ENCODE measurements at regions not wholly inside any gene's neighbourhood (a gene's known extent, or its start where the extent isn't known, plus 50 kb on each side); places are given as distances from the start of the nearest gene placed in this dataset.

- ChIA-PET POLR2A (interaction anchor here (0.5 kb wide), 1 partner anchor 21 kb away, joined by 3 read pairs; no protein-coding TSS in a partner anchor), CTCF (no interaction called here)
- no peaks in the 10 kb centered on the region for H3K9me3 ChIP-seq
- H3K36me3 ChIP-seq (ENCODE audit: control insufficient read depth, insufficient read depth, low read length): no peaks in the 10 kb centered on the region
- Mint-ChIP-seq H3K9me3 (ENCODE audit: unreplicated experiment) (no peaks in the 10 kb centered on the region), H3K36me3 (ENCODE audit: insufficient read depth, unreplicated experiment) (no peaks in the 10 kb centered on the region), H3K4me3 (ENCODE audit: unreplicated experiment) (no peak overlapping the region), H3K27me3 (ENCODE audit: insufficient read depth, unreplicated experiment) (no peaks in the 10 kb centered on the region), H3K4me1 (ENCODE audit: low read depth, unreplicated experiment) (peaks cover 7% of the 10 kb centered on the region), H3K27ac (ENCODE audit: unreplicated experiment) (no peak overlapping the region)
- no peak for DNase-seq
- no peak for TF ChIP-seq CTCF (IDR thresholded peaks at IDR 0.05; ENCODE audit: insufficient read depth in 1 of 2, low read depth in 1 of 2, low read length in 1 of 2, severe bottlenecking in 1 of 2, unreplicated experiment in 1 of 2)
- no peaks in the 10 kb centered on the region for H3K27me3 ChIP-seq (replicated peaks; ENCODE audit: control insufficient read depth, insufficient read depth, low read length)
- no TSS peak for BruUV-seq (replicated peaks)
- H3K4me1 ChIP-seq: peaks cover 7% of the 10 kb centered on the region; the same call in 1 of the 2 replicates
- no peak overlapping the region for H3K4me3 ChIP-seq (ENCODE audit: low read depth, low read length)
- intact Hi-C loops (cut with micrococcal nuclease; ENCODE audit: unreplicated experiment): no loop called here
Measured at GRCh38 chr15:66633938-66634250, 68.1 kb upstream of the LCTL start.

- Histone ChIP-seq H3K4me1 (peaks cover 7% of the 10 kb centered on the region; the same call in 1 of the 2 replicates), H3K4me3 (ENCODE audit: low read depth, low read length) (no peak overlapping the region), H3K36me3 (ENCODE audit: control insufficient read depth, insufficient read depth, low read length) (no peaks in the 10 kb centered on the region), H3K9me3 (no peaks in the 10 kb centered on the region), H3K27me3 (replicated peaks; ENCODE audit: control insufficient read depth, insufficient read depth, low read length) (no peaks in the 10 kb centered on the region)
- TF ChIP-seq CTCF (IDR thresholded peaks at IDR 0.05; ENCODE audit: insufficient read depth in 1 of 2, low read depth in 1 of 2, low read length in 1 of 2, severe bottlenecking in 1 of 2, unreplicated experiment in 1 of 2): no peak
- ChIA-PET POLR2A (interaction anchor here (0.5 kb wide), 1 partner anchor 20 kb away, joined by 3 read pairs; no protein-coding TSS in a partner anchor), CTCF (interaction anchor here (0.7 kb wide), 1 partner anchor 16 kb away, joined by 3 read pairs; no protein-coding TSS in a partner anchor)
- Mint-ChIP-seq H3K9me3 (ENCODE audit: unreplicated experiment) (no peaks in the 10 kb centered on the region), H3K27me3 (ENCODE audit: insufficient read depth, unreplicated experiment) (no peaks in the 10 kb centered on the region), H3K4me3 (ENCODE audit: unreplicated experiment) (no peak overlapping the region), H3K4me1 (ENCODE audit: low read depth, unreplicated experiment) (peaks cover 7% of the 10 kb centered on the region), H3K36me3 (ENCODE audit: insufficient read depth, unreplicated experiment) (no peaks in the 10 kb centered on the region), H3K27ac (ENCODE audit: unreplicated experiment) (no peak overlapping the region)
- DNase-seq: no peak
- BruUV-seq (replicated peaks): no TSS peak
- intact Hi-C loops (cut with micrococcal nuclease; ENCODE audit: unreplicated experiment): no loop called here
Measured at GRCh38 chr15:66634540-66634939, 67.5 kb upstream of the SMAD6 start.

- Mint-ChIP-seq H3K4me1 (ENCODE audit: low read depth, unreplicated experiment) (peaks cover 7% of the 10 kb centered on the region), H3K27me3 (ENCODE audit: insufficient read depth, unreplicated experiment) (no peaks in the 10 kb centered on the region), H3K36me3 (ENCODE audit: insufficient read depth, unreplicated experiment) (no peaks in the 10 kb centered on the region), H3K4me3 (ENCODE audit: unreplicated experiment) (no peak overlapping the region), H3K27ac (ENCODE audit: unreplicated experiment) (no peak overlapping the region), H3K9me3 (ENCODE audit: unreplicated experiment) (no peaks in the 10 kb centered on the region)
- Histone ChIP-seq H3K36me3 (ENCODE audit: control insufficient read depth, insufficient read depth, low read length) (no peaks in the 10 kb centered on the region), H3K9me3 (no peaks in the 10 kb centered on the region), H3K4me3 (ENCODE audit: low read depth, low read length) (no peak overlapping the region), H3K4me1 (peaks cover 7% of the 10 kb centered on the region; the same call in 1 of the 2 replicates), H3K27me3 (replicated peaks; ENCODE audit: control insufficient read depth, insufficient read depth, low read length) (no peaks in the 10 kb centered on the region)
- ChIA-PET CTCF (interaction anchor here (0.7 kb wide), 1 partner anchor 16 kb away, joined by 3 read pairs; no protein-coding TSS in a partner anchor), POLR2A (no interaction called here)
- intact Hi-C loops (cut with micrococcal nuclease; ENCODE audit: unreplicated experiment): no loop called here
- BruUV-seq (replicated peaks): no TSS peak
- DNase-seq: no peak
- TF ChIP-seq CTCF (IDR thresholded peaks at IDR 0.05; ENCODE audit: insufficient read depth in 1 of 2, low read depth in 1 of 2, low read length in 1 of 2, severe bottlenecking in 1 of 2, unreplicated experiment in 1 of 2): no peak
Measured at GRCh38 chr15:66635006-66635405, 67.0 kb upstream of the SMAD6 start.
